Fibroblast of gingiva (primary cell): ENCODE measurements at regions not wholly inside any gene's neighbourhood (a gene's known extent, or its start where the extent isn't known, plus 50 kb on each side); places are given as distances from the start of the nearest gene placed in this dataset.

ENCODE experiments used
- DNase-seq: peaks from one replicate; pipeline ENCODE4 v3.0.0-alpha.2; 2011; ENCODE audit warnings: low read depth

- no peak for DNase-seq
Measured at GRCh38 chr2:479490-480176, 191.7 kb upstream of the ALKAL2 start.

GRCh38 chr2:479031-479430, 191.1 kb upstream of the ALKAL2 start:
- DNase-seq, result no peak

GRCh38 chr2:471560-471959, 183.7 kb upstream of the ALKAL2 start:
- DNase-seq, result no peak

- DNase-seq, result no peak
Measured at GRCh38 chr2:469514-469913, 181.6 kb upstream of the ALKAL2 start.

GRCh38 chr2:468648-469336, 180.9 kb upstream of the ALKAL2 start:
- DNase-seq, result no peak

- no peak for DNase-seq
Measured at GRCh38 chr2:467892-468647, 180.2 kb upstream of the ALKAL2 start.

- DNase-seq, result no peak
Measured at GRCh38 chr2:467543-467891, 179.6 kb upstream of the ALKAL2 start.

- DNase-seq, result no peak
Measured at GRCh38 chr2:467101-467500, 179.2 kb upstream of the ALKAL2 start.

- no peak for DNase-seq
Measured at GRCh38 chr2:464562-465309, 176.8 kb upstream of the ALKAL2 start.

GRCh38 chr2:460861-461260, 173.0 kb upstream of the ALKAL2 start:
- no peak for DNase-seq

- no peak for DNase-seq
Measured at GRCh38 chr2:459931-460330, 172.0 kb upstream of the ALKAL2 start.

GRCh38 chr2:458425-458815, 170.5 kb upstream of the ALKAL2 start:
- no peak for DNase-seq

- no peak for DNase-seq
Measured at GRCh38 chr2:457792-458424, 170.0 kb upstream of the ALKAL2 start.

GRCh38 chr2:457262-457661, 169.4 kb upstream of the ALKAL2 start:
- DNase-seq, result no peak

GRCh38 chr2:455913-456312, 168.0 kb upstream of the ALKAL2 start:
- DNase-seq, result no peak

- no peak for DNase-seq
Measured at GRCh38 chr2:455015-455705, 167.3 kb upstream of the ALKAL2 start.

- no peak for DNase-seq
Measured at GRCh38 chr2:453132-453531, 165.2 kb upstream of the ALKAL2 start.

GRCh38 chr2:451495-451894, 163.6 kb upstream of the ALKAL2 start:
- no peak for DNase-seq

GRCh38 chr2:449246-450067, 161.6 kb upstream of the ALKAL2 start:
- no peak for DNase-seq

GRCh38 chr2:447902-448665, 160.2 kb upstream of the ALKAL2 start:
- DNase-seq, result no peak
